Sigmoid colon (tissue), 4 donors: ENCODE measurements at regions not wholly inside any gene's neighbourhood (a gene's known extent, or its start where the extent isn't known, plus 50 kb on each side); places are given as distances from the start of the nearest gene placed in this dataset.

Source experiments
- CTCF ChIP-seq, 4 experiments: fragments of 450-650 bp in 3 of 4; fragments of 200-600 bp in 1 of 4; IDR thresholded peaks; one replicate each; pipeline ENCODE4 v1.5.1; 2016 to 2019; ENCODE audit warnings: antibody characterized with exemption in 4 of 4, mild to moderate bottlenecking in 3 of 4, moderate library complexity in 2 of 4
- EP300 ChIP-seq, 4 donors: sonication (generic); formaldehyde crosslinking; IDR thresholded peaks; one replicate each; pipeline ENCODE4 v1.6.1; 2017; ENCODE audit warnings: antibody characterized with exemption in 4 of 4
- POLR2A ChIP-seq, 2 donors: fragments of 450-650 bp; IDR thresholded peaks; one replicate each; pipeline ENCODE4 v1.6.1; 2016; ENCODE audit warnings: antibody characterized with exemption in 2 of 2, mild to moderate bottlenecking in 2 of 2, moderate library complexity in 2 of 2

- TF ChIP-seq CTCF (IDR thresholded peaks at IDR 0.05) (no peak), EP300 (IDR thresholded peaks at IDR 0.05) (no peak), POLR2A (IDR thresholded peaks at IDR 0.05) (no peak)
Measured at GRCh38 chr2:154549869-154550268, 148.6 kb upstream of the KCNJ3 start.
